Keratinocyte (primary cell): ENCODE measurements at regions not wholly inside any gene's neighbourhood (a gene's known extent, or its start where the extent isn't known, plus 50 kb on each side); places are given as distances from the start of the nearest gene placed in this dataset.

Source experiments
- DNase-seq: peaks from one replicate; pipeline ENCODE4 v3.0.0-alpha.2; 2011; ENCODE audit warnings: low read depth, missing footprints, low spot score
- FAIRE-seq: peaks from 2 replicates; lab custom pipeline; 2011; peaks lifted over from hg19 to GRCh38; lab: Jason Lieb, UNC
- H2AFZ ChIP-seq: 2 replicates; pipeline ENCODE4 v1.6.0; 2012; ENCODE audit warnings: low read length, control low read depth, inconsistent platforms; ENCODE audit not compliant: control insufficient read depth
- H3K27ac ChIP-seq: 2 replicates; pipeline ENCODE4 v1.5.1; 2011; ENCODE audit warnings: low read length; ENCODE audit not compliant: control insufficient read depth, insufficient read depth
- H3K27me3 ChIP-seq: 3 replicates; pipeline ENCODE4 v1.6.0; 2011; ENCODE audit warnings: low read length; ENCODE audit not compliant: control insufficient read depth, insufficient read depth; ENCODE audit errors: extremely low read depth
- H3K36me3 ChIP-seq, 2 experiments: 2 replicates in 1 of 2; 3 replicates in 1 of 2; pipeline ENCODE4 v1.5.1; 2011; ENCODE audit warnings: low read length in 2 of 2, mild to moderate bottlenecking in 1 of 2; ENCODE audit not compliant: control insufficient read depth in 2 of 2, insufficient read depth in 2 of 2; ENCODE audit errors: extremely low read depth in 1 of 2
- H3K4me1 ChIP-seq: 3 replicates; pipeline ENCODE4 v1.5.1; 2011; ENCODE audit warnings: low read length; ENCODE audit not compliant: control insufficient read depth, insufficient read depth; ENCODE audit errors: extremely low read depth
- H3K4me2 ChIP-seq: 3 replicates; pipeline ENCODE4 v1.6.0; 2011; ENCODE audit warnings: low read depth, low read length; ENCODE audit not compliant: control insufficient read depth, insufficient read depth; ENCODE audit errors: extremely low read depth
- H3K4me3 ChIP-seq, 3 experiments: fragments of 200-600 bp in 1 of 3; sonication (generic) in 1 of 3; 2 replicates in 2 of 3; 3 replicates in 1 of 3; pipeline ENCODE4 v1.5.1; 2011 to 2016; ENCODE audit warnings: low read length in 3 of 3, mild to moderate bottlenecking in 3 of 3, control low read depth in 2 of 3, inconsistent platforms in 1 of 3, low read depth in 1 of 3, mixed read lengths in 1 of 3, mixed run types in 1 of 3, moderate library complexity in 1 of 3; ENCODE audit not compliant: control insufficient read depth in 2 of 3, insufficient read depth in 2 of 3; ENCODE audit errors: extremely low read depth in 1 of 3
- H3K79me2 ChIP-seq: 2 replicates; pipeline ENCODE4 v1.6.0; 2012; ENCODE audit warnings: low read length; ENCODE audit not compliant: control insufficient read depth, insufficient read depth
- H3K9ac ChIP-seq: 3 replicates; pipeline ENCODE4 v1.6.0; 2011; ENCODE audit warnings: low read length; ENCODE audit not compliant: control insufficient read depth, insufficient read depth; ENCODE audit errors: extremely low read depth
- H3K9me1 ChIP-seq: 3 replicates; pipeline ENCODE4 v1.6.0; 2011; ENCODE audit warnings: low read length; ENCODE audit not compliant: control insufficient read depth, insufficient read depth; ENCODE audit errors: extremely low read depth
- H3K9me3 ChIP-seq: 2 replicates; pipeline ENCODE4 v1.5.1; 2012; ENCODE audit warnings: low read depth, low read length; ENCODE audit not compliant: control insufficient read depth
- H4K20me1 ChIP-seq: 3 replicates; pipeline ENCODE4 v1.6.0; 2011; ENCODE audit warnings: low read length; ENCODE audit not compliant: control insufficient read depth, insufficient read depth; ENCODE audit errors: extremely low read depth
- EZH2 ChIP-seq: IDR thresholded peaks from one replicate; pipeline ENCODE4 v1.6.1; 2012; ENCODE audit warnings: inconsistent platforms, mild to moderate bottlenecking, low read length, moderate library complexity
- dilution Hi-C: fragments of 300-500 bp; cut with MboI; formaldehyde crosslinking; loops from one replicate; pipeline ENCODE4 v1.7.0; 2020; ENCODE audit warnings: low sequenced_read_pairs; ENCODE audit not compliant: extremely low pct_ligation_motif_present
- TF ChIP-seq, protein P1 (sequence below), 3 experiments: IDR thresholded peaks in 1 of 3; conservative IDR thresholded peaks in 1 of 3; optimal IDR thresholded peaks in 1 of 3; 2 replicates in 2 of 3; 3 replicates in 1 of 3; pipeline versions ENCODE3 to v1.5.1; 2011; ENCODE audit warnings: low read length in 3 of 3, mild to moderate bottlenecking in 3 of 3, moderate library complexity in 2 of 3, control low read depth in 1 of 3, inconsistent platforms in 1 of 3; ENCODE audit not compliant: insufficient read depth in 2 of 3; ENCODE audit errors: extremely low read depth in 1 of 3

- no peaks in the 10 kb centered on the region for H3K36me3 ChIP-seq
- H3K4me1 ChIP-seq, result no peaks in the 10 kb centered on the region
- H3K27me3 ChIP-seq, result no peaks in the 10 kb centered on the region
- TF ChIP-seq, protein P1, sequence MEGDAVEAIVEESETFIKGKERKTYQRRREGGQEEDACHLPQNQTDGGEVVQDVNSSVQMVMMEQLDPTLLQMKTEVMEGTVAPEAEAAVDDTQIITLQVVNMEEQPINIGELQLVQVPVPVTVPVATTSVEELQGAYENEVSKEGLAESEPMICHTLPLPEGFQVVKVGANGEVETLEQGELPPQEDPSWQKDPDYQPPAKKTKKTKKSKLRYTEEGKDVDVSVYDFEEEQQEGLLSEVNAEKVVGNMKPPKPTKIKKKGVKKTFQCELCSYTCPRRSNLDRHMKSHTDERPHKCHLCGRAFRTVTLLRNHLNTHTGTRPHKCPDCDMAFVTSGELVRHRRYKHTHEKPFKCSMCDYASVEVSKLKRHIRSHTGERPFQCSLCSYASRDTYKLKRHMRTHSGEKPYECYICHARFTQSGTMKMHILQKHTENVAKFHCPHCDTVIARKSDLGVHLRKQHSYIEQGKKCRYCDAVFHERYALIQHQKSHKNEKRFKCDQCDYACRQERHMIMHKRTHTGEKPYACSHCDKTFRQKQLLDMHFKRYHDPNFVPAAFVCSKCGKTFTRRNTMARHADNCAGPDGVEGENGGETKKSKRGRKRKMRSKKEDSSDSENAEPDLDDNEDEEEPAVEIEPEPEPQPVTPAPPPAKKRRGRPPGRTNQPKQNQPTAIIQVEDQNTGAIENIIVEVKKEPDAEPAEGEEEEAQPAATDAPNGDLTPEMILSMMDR (optimal IDR thresholded peaks at IDR 0.05 in 1 of 3, IDR thresholded peaks at IDR 0.05 in 1 of 3, conservative IDR thresholded peaks at IDR 0.05 in 1 of 3; ENCODE audit: extremely low read depth in 1 of 3, insufficient read depth in 2 of 3, low read length in 3 of 3), result no peak
- TF ChIP-seq EZH2, result no peak
- H3K4me2 ChIP-seq, result no peak overlapping the region
- DNase-seq (no peak), FAIRE-seq (no peak)
- no peak overlapping the region for H3K4me3 ChIP-seq
- no peak overlapping the region for H3K9ac ChIP-seq
- H3K79me2 ChIP-seq, result no peaks in the 10 kb centered on the region
- no peak overlapping the region for H3K27ac ChIP-seq
- H2AFZ ChIP-seq, result no peak overlapping the region
- H4K20me1 ChIP-seq, result no peaks in the 10 kb centered on the region
- no peaks in the 10 kb centered on the region for H3K9me1 ChIP-seq
- H3K9me3 ChIP-seq, result no peaks in the 10 kb centered on the region
- dilution Hi-C loops, result no loop called here
Measured at GRCh38 chr2:221077251-221077650, 494.9 kb downstream of the EPHA4 start.

DNA sequence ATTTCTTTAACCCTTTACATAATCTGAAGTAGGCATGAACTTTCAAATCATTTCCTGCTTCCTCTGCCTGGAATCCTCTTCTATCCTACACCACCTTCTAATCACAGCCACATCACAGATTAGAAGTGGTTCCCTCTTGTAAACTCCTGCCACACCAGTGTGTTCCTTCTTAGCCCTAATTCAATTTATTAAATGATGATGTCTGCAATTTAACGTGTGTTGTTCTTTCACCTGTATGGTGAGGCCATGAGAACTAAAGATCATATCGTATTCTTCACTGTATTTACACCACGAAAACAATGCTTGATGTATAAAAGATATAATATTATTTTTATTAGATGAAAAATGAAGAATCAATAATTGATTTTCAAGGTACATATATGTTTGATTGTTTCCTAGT, 494.3 kb downstream of the EPHA4 start:
- H4K20me1 ChIP-seq, result no peaks in the 10 kb centered on the region
- no peak overlapping the region for H3K27ac ChIP-seq
- FAIRE-seq, result no peak
- no peak overlapping the region for H3K4me2 ChIP-seq
- no peak overlapping the region for H3K9ac ChIP-seq
- DNase-seq, result no peak
- no peaks in the 10 kb centered on the region for H3K9me1 ChIP-seq
- TF ChIP-seq EZH2, result no peak
- TF ChIP-seq, protein P1 (optimal IDR thresholded peaks at IDR 0.05 in 1 of 3, IDR thresholded peaks at IDR 0.05 in 1 of 3, conservative IDR thresholded peaks at IDR 0.05 in 1 of 3; ENCODE audit: extremely low read depth in 1 of 3, insufficient read depth in 2 of 3, low read length in 3 of 3), result no peak
- dilution Hi-C loops, result no loop called here
- no peaks in the 10 kb centered on the region for H3K27me3 ChIP-seq
- no peaks in the 10 kb centered on the region for H3K79me2 ChIP-seq
- no peak overlapping the region for H3K4me3 ChIP-seq
- no peak overlapping the region for H2AFZ ChIP-seq
- no peaks in the 10 kb centered on the region for H3K36me3 ChIP-seq
- no peaks in the 10 kb centered on the region for H3K9me3 ChIP-seq
- H3K4me1 ChIP-seq, result no peaks in the 10 kb centered on the region
